ENCODE measurements at regions not wholly inside any gene's neighbourhood (a gene's known extent, or its start where the extent isn't known, plus 50 kb on each side); places are given as distances from the start of the nearest gene placed in this dataset.

DNA sequence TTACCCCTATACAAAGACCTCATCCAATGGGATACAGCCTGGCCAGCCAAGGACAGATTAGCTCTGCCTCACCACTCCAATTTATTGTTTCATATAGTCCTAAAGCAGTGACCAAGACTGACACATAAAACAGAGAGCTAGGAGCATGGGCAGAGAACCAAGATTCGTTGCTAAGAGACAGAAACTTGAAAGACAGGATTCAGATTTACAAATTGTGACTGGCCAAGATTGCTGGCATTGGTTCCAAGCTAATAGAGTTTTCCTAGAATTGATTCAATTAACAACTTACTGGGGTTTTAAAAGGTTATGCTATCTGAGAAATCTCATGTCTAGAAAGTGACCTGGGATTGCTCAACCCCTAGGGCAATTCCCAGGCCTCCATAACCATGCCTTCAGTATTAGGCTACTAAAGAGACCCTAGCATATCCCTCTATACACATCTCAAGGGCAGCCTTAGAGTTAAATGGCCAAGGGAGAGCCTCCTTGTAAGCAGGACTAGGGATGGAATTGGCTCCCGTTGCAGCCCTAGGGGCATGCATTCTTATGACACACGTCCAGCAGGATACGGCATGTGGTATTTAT lies 75.6 kb downstream of the ICOS start:
- Histone ChIP-seq H3K4me1 (peaks cover 8 to 26% (median 11%) of the 10 kb centered on the region in 3 donors), H3K36me3 (no peaks in the 10 kb centered on the region), H3K27me3 (no peaks in the 10 kb centered on the region), H3K27ac (peak overlapping the region in 1 of 4 donors; percentile 19), H3K9me3 (no peaks in the 10 kb centered on the region), H3K4me3 (no peak overlapping the region)
- WGBS, 2 donors: 35 to 36% methylated on average over 4 of the region's 4 CpGs
- TF ChIP-seq, protein P1, sequence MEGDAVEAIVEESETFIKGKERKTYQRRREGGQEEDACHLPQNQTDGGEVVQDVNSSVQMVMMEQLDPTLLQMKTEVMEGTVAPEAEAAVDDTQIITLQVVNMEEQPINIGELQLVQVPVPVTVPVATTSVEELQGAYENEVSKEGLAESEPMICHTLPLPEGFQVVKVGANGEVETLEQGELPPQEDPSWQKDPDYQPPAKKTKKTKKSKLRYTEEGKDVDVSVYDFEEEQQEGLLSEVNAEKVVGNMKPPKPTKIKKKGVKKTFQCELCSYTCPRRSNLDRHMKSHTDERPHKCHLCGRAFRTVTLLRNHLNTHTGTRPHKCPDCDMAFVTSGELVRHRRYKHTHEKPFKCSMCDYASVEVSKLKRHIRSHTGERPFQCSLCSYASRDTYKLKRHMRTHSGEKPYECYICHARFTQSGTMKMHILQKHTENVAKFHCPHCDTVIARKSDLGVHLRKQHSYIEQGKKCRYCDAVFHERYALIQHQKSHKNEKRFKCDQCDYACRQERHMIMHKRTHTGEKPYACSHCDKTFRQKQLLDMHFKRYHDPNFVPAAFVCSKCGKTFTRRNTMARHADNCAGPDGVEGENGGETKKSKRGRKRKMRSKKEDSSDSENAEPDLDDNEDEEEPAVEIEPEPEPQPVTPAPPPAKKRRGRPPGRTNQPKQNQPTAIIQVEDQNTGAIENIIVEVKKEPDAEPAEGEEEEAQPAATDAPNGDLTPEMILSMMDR (IDR thresholded peaks at IDR 0.05): no peak
- TF ChIP-seq POLR2A (IDR thresholded peaks at IDR 0.05): no peak
- no peak for DNase-seq
- intact Hi-C loops (cut with DNase I): no loop called here

DNA sequence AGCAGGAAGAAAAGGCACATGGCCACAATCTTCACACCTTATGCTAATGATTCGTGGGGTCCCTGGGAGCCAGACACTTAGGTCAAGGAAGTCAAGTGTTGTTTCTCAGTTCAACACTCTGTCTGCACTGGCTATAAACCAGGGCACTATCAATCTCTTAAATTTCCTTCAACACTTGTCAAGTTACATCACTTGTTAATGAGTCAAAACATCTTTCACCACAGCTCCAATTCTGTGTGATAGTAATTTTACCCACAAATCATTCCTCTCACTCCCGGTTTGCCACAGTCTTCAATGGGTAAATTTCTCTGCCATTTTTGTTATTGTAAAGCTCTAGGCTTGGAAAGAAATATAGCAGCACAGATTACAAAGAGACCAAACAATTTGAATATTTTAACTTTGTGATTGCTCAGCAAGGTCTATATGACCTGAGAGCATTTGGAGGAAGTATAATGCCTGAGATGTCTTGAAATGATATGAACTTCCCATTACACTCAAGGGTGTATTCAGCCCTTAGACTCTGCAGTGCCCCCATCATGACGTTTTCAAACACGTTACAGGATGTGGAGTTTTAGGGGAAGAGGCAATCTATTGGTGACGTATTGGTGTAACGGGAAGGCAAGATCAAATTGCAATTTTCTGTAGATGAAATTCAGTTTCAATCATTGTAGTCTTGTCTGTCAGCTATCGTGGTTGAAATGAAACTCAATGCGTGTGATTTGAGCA lies 78.7 kb downstream of the ICOS start:
- TF ChIP-seq POLR2A (IDR thresholded peaks at IDR 0.05): no peak
- TF ChIP-seq, protein P1 (IDR thresholded peaks at IDR 0.05): no peak

DNA sequence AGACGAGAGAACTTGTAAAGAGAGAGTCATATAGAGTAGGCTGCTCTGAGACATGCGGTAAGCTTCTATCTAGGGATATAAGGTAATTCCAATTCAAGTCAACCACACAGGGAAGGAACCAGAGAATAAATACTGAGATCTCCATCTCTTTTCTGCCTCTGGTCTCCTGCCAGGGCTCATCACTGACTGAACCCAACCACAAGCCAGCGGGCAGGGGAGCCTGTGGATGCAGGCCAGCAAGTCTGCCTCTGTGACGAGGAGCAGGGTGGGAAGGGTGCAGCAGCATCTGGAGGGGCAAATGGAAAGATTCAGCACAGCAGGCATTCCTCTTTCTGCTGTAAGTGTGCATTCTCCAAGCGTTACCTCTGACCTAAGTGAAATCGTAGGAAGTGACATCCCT lies 82.2 kb downstream of the ICOS start:
- Histone ChIP-seq H3K27me3 (no peaks in the 10 kb centered on the region), H3K4me3 (no peak overlapping the region), H3K36me3 (no peaks in the 10 kb centered on the region), H3K4me1 (peaks cover 0 to 9% (median 2%) of the 10 kb centered on the region in 3 donors), H3K27ac (peak overlapping the region in 1 of 4 donors; percentile 3), H3K9me3 (no peaks in the 10 kb centered on the region)
- 69 to 85% methylated on average over 6 of the region's 6 CpGs for WGBS, 2 donors
- DNase-seq: no peak
- no peak for TF ChIP-seq POLR2A (IDR thresholded peaks at IDR 0.05)
- TF ChIP-seq, protein P1 (IDR thresholded peaks at IDR 0.05): no peak
- intact Hi-C loops (cut with DNase I): no loop called here

More for the DNA sequence above, 78.7 kb downstream of the ICOS start:
- no peak overlapping the region for H3K27ac ChIP-seq
- 76 to 80% methylated on average over 8 of the region's 8 CpGs for WGBS, 2 donors
- no peak for DNase-seq
- H3K36me3 ChIP-seq: no peaks in the 10 kb centered on the region
- no peaks in the 10 kb centered on the region for H3K9me3 ChIP-seq
- intact Hi-C loops (cut with DNase I): no loop called here
- no peak overlapping the region for H3K4me3 ChIP-seq
- no peaks in the 10 kb centered on the region for H3K27me3 ChIP-seq
- H3K4me1 ChIP-seq: peaks cover 8 to 34% (median 13%) of the 10 kb centered on the region in 3 donors

DNA sequence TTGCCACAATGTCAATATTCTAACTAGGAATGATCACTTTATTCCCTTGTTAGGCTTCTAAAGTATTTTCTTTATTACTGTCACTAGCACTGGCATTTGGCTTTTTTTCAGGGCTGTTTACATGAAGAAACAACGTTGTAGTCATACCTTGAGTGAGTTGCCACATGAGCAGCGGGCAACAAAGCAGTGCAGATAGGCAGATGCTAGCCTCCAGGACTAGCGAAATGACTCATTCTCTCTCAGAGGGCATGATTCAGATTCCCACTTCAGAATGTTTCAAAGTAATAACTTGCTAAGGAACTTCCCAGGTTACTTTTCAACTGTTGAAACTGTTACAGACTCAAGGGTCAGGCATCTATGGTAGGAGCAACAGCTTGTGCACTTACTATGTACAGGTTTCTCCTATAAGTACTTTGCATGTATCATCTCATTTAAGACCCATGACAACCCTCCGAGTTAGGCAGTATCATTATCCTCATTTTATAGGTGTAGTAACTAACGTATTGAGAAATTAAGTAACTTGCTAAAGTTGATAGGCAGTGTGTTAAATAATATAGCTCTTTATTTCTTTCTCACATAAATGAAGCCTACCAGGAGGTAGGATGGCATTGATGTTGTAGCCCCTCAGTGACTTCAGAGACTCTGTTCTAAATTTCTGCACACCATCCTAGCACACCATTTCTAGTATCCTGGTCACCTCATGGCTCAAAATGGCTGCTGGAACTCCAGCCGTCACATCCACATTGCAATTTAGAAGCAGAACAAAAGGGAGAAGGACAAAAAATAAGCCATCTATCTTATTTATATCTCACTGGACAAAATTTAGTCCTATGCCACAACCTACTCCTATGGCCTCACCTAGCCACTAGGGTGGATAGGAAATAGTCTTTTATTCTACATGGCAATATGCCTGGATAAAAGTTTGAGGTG lies 83.3 kb downstream of the ICOS start:
- Histone ChIP-seq H3K4me3 (no peak overlapping the region), H3K4me1 (peaks cover 0 to 17% (median 2%) of the 10 kb centered on the region in 3 donors), H3K27me3 (no peaks in the 10 kb centered on the region), H3K9me3 (no peaks in the 10 kb centered on the region), H3K27ac (no peak overlapping the region), H3K36me3 (no peaks in the 10 kb centered on the region)
- intact Hi-C loops (cut with DNase I): no loop called here
- TF ChIP-seq, protein P1 (IDR thresholded peaks at IDR 0.05): no peak
- TF ChIP-seq POLR2A (IDR thresholded peaks at IDR 0.05): no peak
- no peak for DNase-seq
- 53 to 56% methylated on average over 6 of the region's 6 CpGs for WGBS, 2 donors
